Ishikawa (cell line): ENCODE measurements at regions not wholly inside any gene's neighbourhood (a gene's known extent, or its start where the extent isn't known, plus 50 kb on each side); places are given as distances from the start of the nearest gene placed in this dataset.

Experiments used
- CREB1 ChIP-seq: IDR thresholded peaks from 2 replicates; pipeline ENCODE4 v1.6.1; 2012; ENCODE audit warnings: low read depth
- EGR1 ChIP-seq: IDR thresholded peaks from 2 replicates; pipeline ENCODE4 v1.6.1; 2012
- EP300 ChIP-seq: IDR thresholded peaks from 2 replicates; pipeline ENCODE4 v1.6.1; 2012; ENCODE audit warnings: borderline replicate concordance
- FOXM1 ChIP-seq: IDR thresholded peaks from 2 replicates; pipeline ENCODE4 v1.6.1; 2012; ENCODE audit warnings: low read depth, borderline replicate concordance
- MAX ChIP-seq: IDR thresholded peaks from 2 replicates; pipeline ENCODE4 v1.6.1; 2012
- NFIC ChIP-seq: IDR thresholded peaks from 2 replicates; pipeline ENCODE4 v1.6.1; 2012
- RAD21 ChIP-seq: IDR thresholded peaks from 2 replicates; pipeline ENCODE4 v1.6.1; 2012; ENCODE audit warnings: low read depth
- REST ChIP-seq: IDR thresholded peaks from 2 replicates; pipeline ENCODE4 v1.6.1; 2012; ENCODE audit warnings: low read depth, mild to moderate bottlenecking
- TAF1 ChIP-seq: IDR thresholded peaks from 2 replicates; pipeline ENCODE4 v1.6.1; 2012; ENCODE audit warnings: low read depth, mild to moderate bottlenecking
- USF1 ChIP-seq: IDR thresholded peaks from 2 replicates; pipeline ENCODE4 v1.6.1; 2012
- YY1 ChIP-seq: IDR thresholded peaks from 2 replicates; pipeline ENCODE4 v1.6.1; 2012; ENCODE audit warnings: low read depth
- ZBTB7A ChIP-seq: IDR thresholded peaks from 2 replicates; pipeline ENCODE4 v1.6.1; 2012; ENCODE audit warnings: low read depth

GRCh38 chr6:165827190-165827518 is 164.1 kb upstream of the PDE10A start:
- TF ChIP-seq EP300 (no peak), TAF1 (no peak), REST (no peak), CREB1 (no peak), MAX (no peak), YY1 (no peak), NFIC (no peak), ZBTB7A (no peak), RAD21 (no peak), USF1 (no peak), EGR1 (no peak), FOXM1 (no peak)
